GM23248 (cell line): ENCODE measurements at regions not wholly inside any gene's neighbourhood (a gene's known extent, or its start where the extent isn't known, plus 50 kb on each side); places are given as distances from the start of the nearest gene placed in this dataset.

Source experiments
- DNase-seq: peaks from one replicate; pipeline ENCODE4 v3.0.0-alpha.2; 2015
- H2AFZ ChIP-seq: fragments of 200-600 bp; sonication (generic); 2 replicates; pipeline ENCODE4 v1.6.1; 2016; ENCODE audit warnings: antibody characterized with exemption
- H3F3A ChIP-seq: fragments of 200-600 bp; sonication (generic); 2 replicates; pipeline ENCODE4 v1.6.1; 2016; ENCODE audit warnings: mild to moderate bottlenecking, antibody characterized with exemption, mixed run types; ENCODE audit not compliant: insufficient read depth
- H3K27ac ChIP-seq: fragments of 200-600 bp; sonication (generic); 2 replicates; pipeline ENCODE4 v1.5.1; 2016; ENCODE audit warnings: mild to moderate bottlenecking
- H3K27me3 ChIP-seq: fragments of 200-600 bp; sonication (generic); replicated peaks from 2 replicates; pipeline ENCODE4 v1.6.1; 2016; ENCODE audit warnings: mild to moderate bottlenecking; ENCODE audit not compliant: insufficient read depth
- H3K36me3 ChIP-seq: fragments of 200-600 bp; sonication (generic); 2 replicates; pipeline ENCODE4 v1.6.1; 2016; ENCODE audit warnings: low read depth, mild to moderate bottlenecking
- H3K4me1 ChIP-seq: fragments of 200-600 bp; sonication (generic); 2 replicates; pipeline ENCODE4 v1.6.1; 2016; ENCODE audit warnings: mild to moderate bottlenecking; ENCODE audit not compliant: insufficient read depth
- H3K4me2 ChIP-seq: fragments of 200-600 bp; sonication (generic); one replicate; pipeline ENCODE4 v1.6.1; 2016; ENCODE audit warnings: mild to moderate bottlenecking; ENCODE audit not compliant: unreplicated experiment
- H3K4me3 ChIP-seq: fragments of 200-600 bp; sonication (generic); 2 replicates; pipeline ENCODE4 v1.5.1; 2016; ENCODE audit warnings: mild to moderate bottlenecking
- H3K79me2 ChIP-seq: fragments of 200-600 bp; sonication (generic); 2 replicates; pipeline ENCODE4 v1.6.1; 2016; ENCODE audit warnings: mild to moderate bottlenecking; ENCODE audit not compliant: insufficient read depth
- H3K9ac ChIP-seq: fragments of 200-600 bp; sonication (generic); 2 replicates; pipeline ENCODE4 v1.6.1; 2016; ENCODE audit warnings: mild to moderate bottlenecking
- H3K9me2 ChIP-seq: fragments of 200-600 bp; sonication (generic); 2 replicates; pipeline ENCODE4 v1.6.1; 2016; ENCODE audit warnings: mixed run types, mild to moderate bottlenecking, moderate library complexity; ENCODE audit not compliant: insufficient read depth
- H3K9me3 ChIP-seq: fragments of 200-600 bp; sonication (generic); one replicate; pipeline ENCODE4 v1.6.1; 2017; ENCODE audit warnings: low read depth
- H4K20me1 ChIP-seq: fragments of 200-600 bp; sonication (generic); 2 replicates; pipeline ENCODE4 v1.6.0; 2016; ENCODE audit not compliant: insufficient read depth
- EZH2 ChIP-seq: fragments of 200-600 bp; sonication (generic); IDR thresholded peaks from 2 replicates; pipeline ENCODE4 v1.6.1; 2018; ENCODE audit warnings: antibody characterized with exemption, mild to moderate bottlenecking; ENCODE audit not compliant: insufficient read depth, poor library complexity, severe bottlenecking
- EZH2phosphoT487 ChIP-seq: fragments of 200-600 bp; sonication (generic); IDR thresholded peaks from 2 replicates; pipeline ENCODE4 v1.6.1; 2018; ENCODE audit warnings: antibody characterized with exemption, moderate library complexity, mild to moderate bottlenecking, low read depth; ENCODE audit not compliant: insufficient read depth
- WGBS, 2 experiments: methylation state at CpG; one replicate each; pipeline ENCODE4 v1.1.6; 2015 to 2017; ENCODE audit warnings: low lambda C conversion rate in 2 of 2, low coverage in 1 of 2; ENCODE audit errors: missing lambda C conversion rate in 2 of 2; 5-methylcytosine and 5-hydroxymethylcytosine counted together
- in situ Hi-C: fragments of 300-500 bp; cut with MboI; formaldehyde crosslinking; loops from 2 replicates; pipeline ENCODE4 v1.15.0; 2020

DNA sequence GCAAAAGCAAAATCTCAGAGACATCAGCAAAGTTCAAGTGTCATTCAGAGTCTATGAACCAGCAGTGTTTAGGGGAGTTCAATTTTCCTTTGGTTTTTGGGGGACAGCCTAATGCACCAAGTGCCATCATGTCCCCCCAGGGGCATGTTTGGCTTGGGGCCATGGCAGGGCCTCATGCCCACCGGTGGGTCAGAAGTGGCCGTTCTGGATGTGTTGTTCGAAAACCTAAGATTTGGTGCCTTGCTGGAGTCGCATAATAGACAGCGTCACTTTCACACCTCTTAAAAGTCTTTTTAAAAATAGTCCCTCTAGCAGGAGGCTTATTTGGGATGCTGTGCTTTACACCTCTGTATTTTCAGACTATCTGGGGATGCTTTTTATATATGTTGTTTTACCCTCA is 250.1 kb downstream of the ZNF536 start:
- no peak overlapping the region for H2AFZ ChIP-seq
- no peaks in the 10 kb centered on the region for H3K9me2 ChIP-seq
- no peaks in the 10 kb centered on the region; the same call in 1 of the 2 replicates for H4K20me1 ChIP-seq
- no peak overlapping the region for H3K4me2 ChIP-seq
- H3K79me2 ChIP-seq: no peaks in the 10 kb centered on the region
- H3K9me3 ChIP-seq: no peaks in the 10 kb centered on the region
- H3K4me3 ChIP-seq: no peak overlapping the region
- no peaks in the 10 kb centered on the region for H3K27me3 ChIP-seq
- TF ChIP-seq EZH2: no peak
- TF ChIP-seq EZH2phosphoT487: no peak
- WGBS, 2 experiments: 86 to 91% methylated on average over 5 of the region's 5 CpGs
- H3K36me3 ChIP-seq: no peaks in the 10 kb centered on the region
- no peak overlapping the region for H3K9ac ChIP-seq
- H3K4me1 ChIP-seq: no peaks in the 10 kb centered on the region
- in situ Hi-C loops: no loop called here
- no peak overlapping the region for H3K27ac ChIP-seq
- no peak for DNase-seq
- no peaks in the 10 kb centered on the region for H3F3A ChIP-seq

DNA sequence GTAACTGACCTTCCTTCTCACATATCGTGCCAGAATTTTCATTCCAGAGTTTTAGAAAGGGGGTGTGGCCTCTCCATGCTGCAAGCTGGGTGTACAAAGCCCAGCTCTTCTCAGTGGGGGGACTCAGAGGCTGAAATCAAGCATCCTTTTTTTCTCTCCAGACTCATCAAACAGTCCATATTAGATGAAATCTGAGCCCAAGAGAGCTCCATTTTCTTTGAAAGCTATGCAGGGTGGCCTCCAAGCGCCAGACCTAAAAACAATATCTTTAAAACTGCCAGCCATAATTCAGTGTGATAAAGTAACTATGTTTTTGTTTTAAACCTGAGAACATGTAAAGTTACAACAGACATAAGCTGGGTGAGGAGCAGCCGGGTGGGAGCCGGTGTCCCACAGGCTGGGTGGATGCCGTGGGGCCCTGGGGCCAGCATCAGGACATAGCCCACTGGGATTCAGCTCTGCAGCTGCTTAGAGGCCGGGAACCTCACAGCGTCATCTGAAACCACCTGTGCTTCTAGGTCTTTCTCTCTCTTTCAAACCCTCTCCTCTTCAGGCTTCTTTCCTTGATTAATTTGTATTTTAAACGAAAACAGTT is 249.2 kb downstream of the ZNF536 start:
- no peaks in the 10 kb centered on the region for H3K79me2 ChIP-seq
- no peaks in the 10 kb centered on the region for H3K36me3 ChIP-seq
- H3K4me1 ChIP-seq: no peaks in the 10 kb centered on the region
- DNase-seq: no peak
- no peak for TF ChIP-seq EZH2
- TF ChIP-seq EZH2phosphoT487: no peak
- no peak overlapping the region for H3K4me3 ChIP-seq
- no peak overlapping the region for H3K4me2 ChIP-seq
- no peaks in the 10 kb centered on the region for H3K9me2 ChIP-seq
- H3K9me3 ChIP-seq: no peaks in the 10 kb centered on the region
- no peaks in the 10 kb centered on the region for H3F3A ChIP-seq
- in situ Hi-C loops: no loop called here
- no peaks in the 10 kb centered on the region; the same call in 1 of the 2 replicates for H4K20me1 ChIP-seq
- H3K27ac ChIP-seq: no peak overlapping the region
- WGBS, 2 experiments: 57 to 64% methylated on average over 8 of the region's 8 CpGs
- H2AFZ ChIP-seq: no peak overlapping the region
- no peak overlapping the region for H3K9ac ChIP-seq
- H3K27me3 ChIP-seq: no peaks in the 10 kb centered on the region

DNA sequence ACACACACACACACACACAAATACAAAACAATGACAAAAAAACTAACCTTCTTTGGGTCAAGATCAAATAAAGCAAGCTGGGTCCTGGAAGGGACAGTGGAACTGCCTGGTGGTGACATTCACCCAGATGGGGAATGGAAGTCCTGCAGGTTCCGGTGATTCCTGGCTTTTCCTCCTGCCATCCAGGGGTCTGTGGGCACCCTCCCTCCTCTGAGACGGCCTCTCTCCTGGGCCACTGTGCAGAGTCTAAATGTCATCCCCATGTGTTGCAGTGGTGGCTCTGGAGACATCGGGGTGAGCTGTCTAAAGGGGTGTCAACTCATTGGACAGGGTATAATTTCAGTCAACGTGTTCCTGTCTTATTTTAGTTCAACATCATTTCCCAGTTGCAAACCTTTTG is 248.2 kb downstream of the ZNF536 start:
- H3K9me2 ChIP-seq: no peaks in the 10 kb centered on the region
- no peak for TF ChIP-seq EZH2
- TF ChIP-seq EZH2phosphoT487: no peak
- no peak overlapping the region for H3K9ac ChIP-seq
- no peaks in the 10 kb centered on the region for H3K36me3 ChIP-seq
- H3K9me3 ChIP-seq: no peaks in the 10 kb centered on the region
- no peaks in the 10 kb centered on the region for H3F3A ChIP-seq
- no peak overlapping the region for H3K27ac ChIP-seq
- H3K4me2 ChIP-seq: no peak overlapping the region
- no peak overlapping the region for H3K4me3 ChIP-seq
- no peaks in the 10 kb centered on the region for H3K79me2 ChIP-seq
- in situ Hi-C loops: no loop called here
- H3K27me3 ChIP-seq: no peaks in the 10 kb centered on the region
- no peak for DNase-seq
- 70 to 71% methylated on average over 4 of the region's 4 CpGs for WGBS, 2 experiments
- H2AFZ ChIP-seq: no peak overlapping the region
- H3K4me1 ChIP-seq: no peaks in the 10 kb centered on the region
- H4K20me1 ChIP-seq: no peaks in the 10 kb centered on the region; the same call in 1 of the 2 replicates

DNA sequence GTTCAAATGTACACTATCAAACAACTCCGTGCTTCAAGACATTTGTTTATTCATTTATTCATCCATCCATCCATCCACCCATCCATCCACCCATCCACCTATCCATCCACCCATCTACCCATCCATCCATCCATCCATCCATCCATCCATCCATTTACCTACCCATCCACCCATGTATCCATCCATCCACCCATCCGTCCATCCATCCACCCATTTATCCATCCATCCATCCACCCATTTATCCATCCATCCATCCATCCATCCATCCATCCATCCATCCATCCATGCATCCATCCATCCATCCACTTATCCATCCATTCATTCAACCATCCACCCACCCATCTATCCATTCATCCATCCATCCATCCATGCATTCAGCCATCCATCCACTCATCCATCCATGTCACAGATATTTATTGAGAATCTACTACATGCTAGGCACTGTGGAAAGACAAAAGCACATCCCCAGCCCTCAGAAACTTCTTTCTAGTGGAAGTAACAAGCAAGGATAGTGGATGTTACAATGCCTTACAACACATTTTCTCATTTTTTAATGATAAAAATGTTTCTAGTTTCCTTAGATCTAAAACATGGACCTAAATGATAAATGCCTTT is 237.6 kb downstream of the ZNF536 start:
- Histone ChIP-seq H4K20me1 (no peaks in the 10 kb centered on the region), H3F3A (no peaks in the 10 kb centered on the region), H2AFZ (no peak overlapping the region), H3K9ac (no peak overlapping the region), H3K27ac (no peak overlapping the region), H3K9me3 (no peaks in the 10 kb centered on the region), H3K4me3 (no peak overlapping the region), H3K4me1 (no peaks in the 10 kb centered on the region), H3K4me2 (no peak overlapping the region), H3K27me3 (no peaks in the 10 kb centered on the region), H3K79me2 (no peaks in the 10 kb centered on the region), H3K36me3 (no peaks in the 10 kb centered on the region), H3K9me2 (no peaks in the 10 kb centered on the region)
- in situ Hi-C loops: no loop called here
- DNase-seq: no peak
- WGBS, 2 experiments: 27 to 50% methylated on average over 2 of the region's 2 CpGs
- TF ChIP-seq EZH2phosphoT487: no peak
- no peak for TF ChIP-seq EZH2
